Fibroblast of lung (primary cell): ENCODE measurements at regions not wholly inside any gene's neighbourhood (a gene's known extent, or its start where the extent isn't known, plus 50 kb on each side); places are given as distances from the start of the nearest gene placed in this dataset.

ENCODE experiments used
- DNase-seq, 2 donors: peaks; one replicate each; pipeline versions ENCODE4 v3.0.0 to v3.0.0-alpha.2; 2010; ENCODE audit warnings: low read depth in 2 of 2
- H2AFZ ChIP-seq: 2 replicates; pipeline ENCODE4 v1.5.1; 2012; ENCODE audit warnings: low read length, control low read depth, inconsistent platforms
- H3K27ac ChIP-seq: 2 replicates; pipeline ENCODE4 v1.5.1; 2011; ENCODE audit warnings: low read length, control low read depth; ENCODE audit not compliant: insufficient read depth
- H3K27me3 ChIP-seq: 2 replicates; pipeline ENCODE4 v1.5.1; 2011; ENCODE audit warnings: mild to moderate bottlenecking, low read length; ENCODE audit not compliant: control insufficient read depth, insufficient read depth
- H3K36me3 ChIP-seq: 2 replicates; pipeline ENCODE4 v1.5.1; 2011; ENCODE audit warnings: low read length; ENCODE audit not compliant: control insufficient read depth, insufficient read depth
- H3K4me1 ChIP-seq: 2 replicates; pipeline ENCODE4 v1.5.1; 2011; ENCODE audit warnings: low read length; ENCODE audit not compliant: control insufficient read depth, insufficient read depth; ENCODE audit errors: extremely low read depth
- H3K4me2 ChIP-seq: 2 replicates; pipeline ENCODE4 v1.5.1; 2011; ENCODE audit warnings: low read length, control low read depth; ENCODE audit not compliant: insufficient read depth; ENCODE audit errors: extremely low read depth
- H3K4me3 ChIP-seq, 4 experiments: fragments of 200-600 bp in 1 of 4; sonication (generic) in 1 of 4; replicated peaks in 1 of 4; 2 replicates each; pipeline ENCODE4 v1.5.1; 2011 to 2016; ENCODE audit warnings: low read length in 4 of 4, low read depth in 3 of 4, mild to moderate bottlenecking in 3 of 4, control low read depth in 2 of 4, inconsistent platforms in 1 of 4, mixed read lengths in 1 of 4; ENCODE audit not compliant: insufficient read depth in 1 of 4; ENCODE audit errors: control extremely low read depth in 1 of 4
- H3K79me2 ChIP-seq: 2 replicates; pipeline ENCODE4 v1.5.1; 2012; ENCODE audit warnings: mild to moderate bottlenecking, low read length, inconsistent platforms; ENCODE audit not compliant: control insufficient read depth, insufficient read depth
- H3K9ac ChIP-seq: 2 replicates; pipeline ENCODE4 v1.5.1; 2011; ENCODE audit warnings: mild to moderate bottlenecking, low read length, control low read depth; ENCODE audit not compliant: insufficient read depth
- H3K9me3 ChIP-seq: 2 replicates; pipeline ENCODE4 v1.5.1; 2012; ENCODE audit warnings: low read depth, low read length; ENCODE audit not compliant: control insufficient read depth, insufficient read depth
- H4K20me1 ChIP-seq: 2 replicates; pipeline ENCODE4 v1.5.1; 2011; ENCODE audit warnings: low read length; ENCODE audit not compliant: control insufficient read depth, insufficient read depth; ENCODE audit errors: extremely low read depth
- EZH2 ChIP-seq: IDR thresholded peaks from 2 replicates; pipeline ENCODE4 v1.5.1; 2012; ENCODE audit warnings: low read length, control low read depth, mild to moderate bottlenecking; ENCODE audit errors: missing control alignments
- TF ChIP-seq, protein P1 (sequence below), 2 donors: IDR thresholded peaks in 1 of 2; conservative IDR thresholded peaks in 1 of 2; 1 replicate in 1 of 2; 2 replicates in 1 of 2; pipeline ENCODE4 v1.5.1; 2011 to 2012; ENCODE audit warnings: low read length in 2 of 2, control low read depth in 1 of 2, inconsistent platforms in 1 of 2, low read depth in 1 of 2, mild to moderate bottlenecking in 1 of 2

- TF ChIP-seq EZH2 = no peak
- TF ChIP-seq, protein P1, sequence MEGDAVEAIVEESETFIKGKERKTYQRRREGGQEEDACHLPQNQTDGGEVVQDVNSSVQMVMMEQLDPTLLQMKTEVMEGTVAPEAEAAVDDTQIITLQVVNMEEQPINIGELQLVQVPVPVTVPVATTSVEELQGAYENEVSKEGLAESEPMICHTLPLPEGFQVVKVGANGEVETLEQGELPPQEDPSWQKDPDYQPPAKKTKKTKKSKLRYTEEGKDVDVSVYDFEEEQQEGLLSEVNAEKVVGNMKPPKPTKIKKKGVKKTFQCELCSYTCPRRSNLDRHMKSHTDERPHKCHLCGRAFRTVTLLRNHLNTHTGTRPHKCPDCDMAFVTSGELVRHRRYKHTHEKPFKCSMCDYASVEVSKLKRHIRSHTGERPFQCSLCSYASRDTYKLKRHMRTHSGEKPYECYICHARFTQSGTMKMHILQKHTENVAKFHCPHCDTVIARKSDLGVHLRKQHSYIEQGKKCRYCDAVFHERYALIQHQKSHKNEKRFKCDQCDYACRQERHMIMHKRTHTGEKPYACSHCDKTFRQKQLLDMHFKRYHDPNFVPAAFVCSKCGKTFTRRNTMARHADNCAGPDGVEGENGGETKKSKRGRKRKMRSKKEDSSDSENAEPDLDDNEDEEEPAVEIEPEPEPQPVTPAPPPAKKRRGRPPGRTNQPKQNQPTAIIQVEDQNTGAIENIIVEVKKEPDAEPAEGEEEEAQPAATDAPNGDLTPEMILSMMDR (conservative IDR thresholded peaks at IDR 0.05 in 1 of 2, IDR thresholded peaks at IDR 0.05 in 1 of 2; ENCODE audit: low read depth in 1 of 2, low read length in 2 of 2) = no peak
- H3K79me2 ChIP-seq = no peaks in the 10 kb centered on the region
- no peaks in the 10 kb centered on the region for H3K4me1 ChIP-seq
- H4K20me1 ChIP-seq = no peaks in the 10 kb centered on the region
- no peak overlapping the region for H2AFZ ChIP-seq
- no peaks in the 10 kb centered on the region for H3K36me3 ChIP-seq
- no peaks in the 10 kb centered on the region for H3K9me3 ChIP-seq
- no peak overlapping the region for H3K27ac ChIP-seq
- H3K27me3 ChIP-seq = no peaks in the 10 kb centered on the region
- DNase-seq = no peak
- H3K4me2 ChIP-seq = no peak overlapping the region
- no peak overlapping the region for H3K4me3 ChIP-seq
- H3K9ac ChIP-seq = no peak overlapping the region
Observed at GRCh38 chr6:81623106-81623759, 129.2 kb downstream of the TENT5A start.

DNA sequence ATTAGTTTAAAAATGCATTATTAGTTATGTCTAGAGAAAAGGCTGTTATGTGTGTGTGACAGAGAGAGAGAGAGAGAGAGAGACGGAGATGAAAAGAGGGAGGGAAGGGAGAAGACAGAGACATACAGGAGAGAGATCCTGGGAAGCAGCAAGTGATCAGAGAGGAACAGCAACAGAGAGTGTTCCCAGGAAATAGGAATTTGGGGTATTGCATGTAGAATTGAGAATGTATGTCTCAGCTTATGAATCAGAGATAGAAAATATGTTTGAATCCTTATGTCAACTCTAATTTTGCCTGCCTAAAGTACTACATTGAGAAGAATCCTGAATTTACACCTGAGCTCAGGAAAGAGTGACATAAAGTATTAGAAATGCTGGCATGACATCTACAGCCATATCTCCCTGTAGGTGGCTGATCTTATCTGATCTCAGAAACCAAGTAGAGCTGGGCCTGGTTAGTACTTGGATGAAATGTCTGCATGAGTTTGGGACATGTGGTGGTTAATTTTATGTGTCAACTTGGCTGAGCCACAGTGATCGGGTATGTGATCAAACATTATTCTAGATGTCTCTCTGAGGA lies 130.6 kb downstream of the TENT5A start:
- Histone ChIP-seq H3K9ac (no peak overlapping the region), H2AFZ (no peak overlapping the region), H3K4me2 (no peak overlapping the region), H3K4me1 (no peaks in the 10 kb centered on the region), H4K20me1 (no peaks in the 10 kb centered on the region), H3K27me3 (no peaks in the 10 kb centered on the region), H3K27ac (no peak overlapping the region), H3K79me2 (no peaks in the 10 kb centered on the region), H3K9me3 (no peaks in the 10 kb centered on the region), H3K36me3 (no peaks in the 10 kb centered on the region), H3K4me3 (no peak overlapping the region)
- no peak for TF ChIP-seq EZH2
- TF ChIP-seq, protein P1 (conservative IDR thresholded peaks at IDR 0.05 in 1 of 2, IDR thresholded peaks at IDR 0.05 in 1 of 2; ENCODE audit: low read depth in 1 of 2, low read length in 2 of 2) = no peak
- no peak for DNase-seq

GRCh38 chr6:81614292-81614691 lies 138.2 kb downstream of the TENT5A start:
- Histone ChIP-seq H3K27me3 (no peaks in the 10 kb centered on the region), H2AFZ (peak overlapping the region; percentile 69), H3K4me3 (no peak overlapping the region), H4K20me1 (no peaks in the 10 kb centered on the region), H3K79me2 (no peaks in the 10 kb centered on the region), H3K27ac (peak overlapping the region; percentile 49), H3K9me3 (no peaks in the 10 kb centered on the region), H3K36me3 (no peaks in the 10 kb centered on the region), H3K9ac (no peak overlapping the region), H3K4me1 (peaks cover 6% of the 10 kb centered on the region), H3K4me2 (peak overlapping the region; percentile 60)
- peak; percentile 15 to 78 for DNase-seq
- TF ChIP-seq, protein P1 (conservative IDR thresholded peaks at IDR 0.05 in 1 of 2, IDR thresholded peaks at IDR 0.05 in 1 of 2; ENCODE audit: low read depth in 1 of 2, low read length in 2 of 2) = no peak
- TF ChIP-seq EZH2 = no peak
